ENCODE measurements at regions not wholly inside any gene's neighbourhood (a gene's known extent, or its start where the extent isn't known, plus 50 kb on each side); places are given as distances from the start of the nearest gene placed in this dataset.

DNA sequence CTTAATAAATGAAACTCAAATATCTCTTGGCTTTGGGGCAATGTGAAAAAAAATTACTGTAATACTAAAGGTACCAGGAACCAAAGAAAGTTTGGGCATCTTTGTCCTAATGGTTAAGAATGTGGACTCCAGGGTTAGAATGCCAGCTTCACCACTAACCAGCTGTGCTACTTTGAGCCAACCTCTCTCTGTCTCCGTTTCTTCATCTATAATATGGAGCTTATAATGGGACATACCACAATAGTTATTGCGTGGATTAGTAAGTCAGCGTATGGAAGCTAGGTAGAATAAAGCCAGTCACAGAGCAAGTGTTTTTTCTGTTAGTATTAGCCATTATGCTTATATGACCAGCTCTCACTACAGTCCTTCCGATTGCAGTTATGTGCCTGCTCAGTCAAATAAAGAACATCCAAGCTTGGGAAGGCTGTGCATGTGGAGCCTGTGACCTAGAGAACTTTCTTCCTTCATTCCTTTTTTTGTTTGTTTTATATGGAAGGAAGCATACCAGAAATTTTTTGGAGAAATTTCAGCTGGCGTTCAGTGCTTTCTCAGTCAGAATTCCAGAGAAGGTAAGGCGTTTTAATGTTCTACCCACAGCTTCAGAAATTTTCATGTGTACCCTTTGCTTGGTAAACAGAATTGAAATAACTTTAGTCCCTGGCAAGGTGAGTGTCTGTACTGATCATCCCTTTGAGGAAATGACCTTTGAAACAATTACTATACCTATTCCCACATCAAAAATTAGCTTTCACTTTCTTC is 114.0 kb upstream of the RND3 start:
- TF ChIP-seq, protein P1, sequence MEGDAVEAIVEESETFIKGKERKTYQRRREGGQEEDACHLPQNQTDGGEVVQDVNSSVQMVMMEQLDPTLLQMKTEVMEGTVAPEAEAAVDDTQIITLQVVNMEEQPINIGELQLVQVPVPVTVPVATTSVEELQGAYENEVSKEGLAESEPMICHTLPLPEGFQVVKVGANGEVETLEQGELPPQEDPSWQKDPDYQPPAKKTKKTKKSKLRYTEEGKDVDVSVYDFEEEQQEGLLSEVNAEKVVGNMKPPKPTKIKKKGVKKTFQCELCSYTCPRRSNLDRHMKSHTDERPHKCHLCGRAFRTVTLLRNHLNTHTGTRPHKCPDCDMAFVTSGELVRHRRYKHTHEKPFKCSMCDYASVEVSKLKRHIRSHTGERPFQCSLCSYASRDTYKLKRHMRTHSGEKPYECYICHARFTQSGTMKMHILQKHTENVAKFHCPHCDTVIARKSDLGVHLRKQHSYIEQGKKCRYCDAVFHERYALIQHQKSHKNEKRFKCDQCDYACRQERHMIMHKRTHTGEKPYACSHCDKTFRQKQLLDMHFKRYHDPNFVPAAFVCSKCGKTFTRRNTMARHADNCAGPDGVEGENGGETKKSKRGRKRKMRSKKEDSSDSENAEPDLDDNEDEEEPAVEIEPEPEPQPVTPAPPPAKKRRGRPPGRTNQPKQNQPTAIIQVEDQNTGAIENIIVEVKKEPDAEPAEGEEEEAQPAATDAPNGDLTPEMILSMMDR (IDR thresholded peaks at IDR 0.05; ENCODE audit: low read depth, low read length), result no peak
- TF ChIP-seq EZH2phosphoT487 (IDR thresholded peaks at IDR 0.05; ENCODE audit: low read depth), result no peak

Measured in OCI-LY3 (cell line).